ENCODE measurements at regions not wholly inside any gene's neighbourhood (a gene's known extent, or its start where the extent isn't known, plus 50 kb on each side); places are given as distances from the start of the nearest gene placed in this dataset.
"Not testable (repeated sequence)": the region's sequence is repeated elsewhere in the genome, so short reads cannot be mapped to it uniquely, and the experiment has no call there.

DNA sequence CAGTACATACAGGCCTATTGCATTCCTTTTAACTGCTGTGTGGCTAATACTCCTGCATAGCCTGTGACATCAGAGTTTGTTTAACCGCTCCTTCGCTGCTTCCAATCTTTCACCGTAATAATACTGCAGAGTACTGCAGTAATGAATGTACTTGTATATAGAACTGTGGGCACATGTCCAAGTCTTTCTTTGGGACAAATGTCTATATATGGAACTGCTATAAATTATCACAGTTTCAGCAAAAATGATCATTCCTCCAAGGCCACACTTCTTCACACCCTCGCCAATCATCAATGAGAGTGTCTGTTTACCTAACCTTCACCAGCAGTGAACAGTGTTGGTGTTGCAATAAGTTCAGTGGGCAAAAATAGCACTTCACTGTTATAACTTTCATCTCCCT is 230.4 kb downstream of the SP3 start:
- Histone ChIP-seq H3K9me3 (peaks cover 0 to 3% (median 0%) of the 10 kb centered on the region in 8 donors), H3K36me3 (no peaks in the 10 kb centered on the region), H3K27me3 (replicated peaks in 1 of 7) (peaks cover 0 to 4% (median 0%) of the 10 kb centered on the region in 7 donors), H3K4me3 (no peak overlapping the region), H3K4me1 (no peaks in the 10 kb centered on the region), H3K27ac (no peak overlapping the region)
- WGBS, 5 donors = 87 to 89% (median 88%) methylated on average over 4 of the region's 4 CpGs
- TF ChIP-seq, protein P1, sequence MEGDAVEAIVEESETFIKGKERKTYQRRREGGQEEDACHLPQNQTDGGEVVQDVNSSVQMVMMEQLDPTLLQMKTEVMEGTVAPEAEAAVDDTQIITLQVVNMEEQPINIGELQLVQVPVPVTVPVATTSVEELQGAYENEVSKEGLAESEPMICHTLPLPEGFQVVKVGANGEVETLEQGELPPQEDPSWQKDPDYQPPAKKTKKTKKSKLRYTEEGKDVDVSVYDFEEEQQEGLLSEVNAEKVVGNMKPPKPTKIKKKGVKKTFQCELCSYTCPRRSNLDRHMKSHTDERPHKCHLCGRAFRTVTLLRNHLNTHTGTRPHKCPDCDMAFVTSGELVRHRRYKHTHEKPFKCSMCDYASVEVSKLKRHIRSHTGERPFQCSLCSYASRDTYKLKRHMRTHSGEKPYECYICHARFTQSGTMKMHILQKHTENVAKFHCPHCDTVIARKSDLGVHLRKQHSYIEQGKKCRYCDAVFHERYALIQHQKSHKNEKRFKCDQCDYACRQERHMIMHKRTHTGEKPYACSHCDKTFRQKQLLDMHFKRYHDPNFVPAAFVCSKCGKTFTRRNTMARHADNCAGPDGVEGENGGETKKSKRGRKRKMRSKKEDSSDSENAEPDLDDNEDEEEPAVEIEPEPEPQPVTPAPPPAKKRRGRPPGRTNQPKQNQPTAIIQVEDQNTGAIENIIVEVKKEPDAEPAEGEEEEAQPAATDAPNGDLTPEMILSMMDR (IDR thresholded peaks at IDR 0.05 in 8 of 11, conservative IDR thresholded peaks at IDR 0.05 in 3 of 11) = no peak
- TF ChIP-seq POLR2AphosphoS5 (IDR thresholded peaks at IDR 0.05) = no peak
- TF ChIP-seq POLR2A (IDR thresholded peaks at IDR 0.05) = no peak
- intact Hi-C loops (cut with DNase I; ENCODE audit: low total_unique reads) = no loop called here
- no peak for DNase-seq

GRCh38 chr2:173737954-173738575 is 227.1 kb downstream of the SP3 start:
- intact Hi-C loops (cut with DNase I; ENCODE audit: low total_unique reads); H3K27ac ChIP-seq; DNase-seq; H3K36me3 ChIP-seq; H3K9me3 ChIP-seq; H3K4me1 ChIP-seq; H3K4me3 ChIP-seq; H3K27me3 ChIP-seq (replicated peaks in 1 of 7): not testable (repeated sequence)

DNA sequence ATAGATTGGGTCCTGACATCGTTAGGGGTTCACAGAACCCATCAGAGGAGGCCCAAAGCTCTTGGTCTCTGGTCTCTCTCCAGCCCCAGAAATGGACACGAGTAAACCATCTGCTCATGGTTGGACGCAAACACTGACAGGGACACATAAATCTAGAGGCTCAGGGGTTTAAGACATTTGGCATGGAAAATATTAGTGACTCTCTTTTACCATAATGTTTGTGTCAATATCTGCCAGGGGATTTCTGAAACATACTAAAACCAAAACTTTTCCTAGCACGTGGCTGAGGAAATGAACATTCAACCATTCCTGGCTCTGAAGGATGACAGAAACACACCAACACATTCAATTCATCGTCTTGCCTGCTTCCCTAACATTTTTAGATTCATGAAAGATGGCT is 226.2 kb downstream of the SP3 start:
- WGBS, 5 donors = 71 to 83% (median 77%) methylated on average over 5 of the region's 5 CpGs

GRCh38 chr2:173740639-173741038 is 224.5 kb downstream of the SP3 start:
- H3K4me1 ChIP-seq = no peaks in the 10 kb centered on the region
- no peak for DNase-seq
- TF ChIP-seq POLR2A (IDR thresholded peaks at IDR 0.05) (no peak), POLR2AphosphoS5 (IDR thresholded peaks at IDR 0.05) (no peak)
- TF ChIP-seq, protein P1 (IDR thresholded peaks at IDR 0.05 in 8 of 11, conservative IDR thresholded peaks at IDR 0.05 in 3 of 11) = no peak
- H3K9me3 ChIP-seq = peaks cover 0 to 3% (median 0%) of the 10 kb centered on the region in 8 donors
- intact Hi-C loops (cut with DNase I; ENCODE audit: low total_unique reads) = no loop called here
- 61 to 93% (median 84%) methylated on average over 5 of the region's 5 CpGs for WGBS, 5 donors
- H3K36me3 ChIP-seq = no peaks in the 10 kb centered on the region
- no peak overlapping the region for H3K27ac ChIP-seq
- no peak overlapping the region for H3K4me3 ChIP-seq
- H3K27me3 ChIP-seq (replicated peaks in 1 of 7) = peaks cover 0 to 13% (median 0%) of the 10 kb centered on the region in 7 donors

More for the DNA sequence above, 226.2 kb downstream of the SP3 start:
- H3K27ac ChIP-seq = no peak overlapping the region
- no peak for DNase-seq
- H3K9me3 ChIP-seq = peaks cover 0 to 3% (median 0%) of the 10 kb centered on the region in 8 donors
- intact Hi-C loops (cut with DNase I; ENCODE audit: low total_unique reads) = no loop called here
- H3K36me3 ChIP-seq = no peaks in the 10 kb centered on the region
- peaks cover 0 to 8% (median 0%) of the 10 kb centered on the region in 7 donors for H3K27me3 ChIP-seq (replicated peaks in 1 of 7)
- no peak overlapping the region for H3K4me3 ChIP-seq
- no peak for TF ChIP-seq POLR2AphosphoS5 (IDR thresholded peaks at IDR 0.05)
- no peak for TF ChIP-seq POLR2A (IDR thresholded peaks at IDR 0.05)
- TF ChIP-seq, protein P1 (IDR thresholded peaks at IDR 0.05 in 8 of 11, conservative IDR thresholded peaks at IDR 0.05 in 3 of 11) = no peak
- no peaks in the 10 kb centered on the region for H3K4me1 ChIP-seq
